HG03103 (cell line): ENCODE measurements at regions not wholly inside any gene's neighbourhood (a gene's known extent, or its start where the extent isn't known, plus 50 kb on each side); places are given as distances from the start of the nearest gene placed in this dataset.

ENCODE experiments used
- ATAC-seq: cut with Tn5 transposase; IDR thresholded peaks from one replicate; pipeline ENCODE4 v1.9.1; 2021; ENCODE audit warnings: low read depth; ENCODE audit not compliant: unreplicated experiment

DNA sequence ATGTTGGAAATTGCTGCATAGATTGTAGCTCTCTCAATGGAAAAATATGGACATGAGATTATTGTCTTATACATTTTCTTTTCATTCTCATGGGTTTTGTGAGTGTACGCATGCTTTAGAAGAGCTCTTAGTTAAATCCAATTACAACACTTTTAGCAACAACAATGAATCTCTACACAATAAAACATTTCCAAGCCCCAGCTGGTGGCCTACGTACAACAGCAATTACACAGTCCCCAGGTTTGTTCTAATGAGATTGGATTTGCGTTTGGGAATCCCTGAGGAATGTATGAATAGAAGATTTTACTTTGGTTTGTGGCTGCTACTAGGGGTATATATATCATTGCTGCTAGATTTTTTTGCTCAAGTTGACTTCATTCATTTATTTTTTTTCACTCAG lies 98.6 kb downstream of the FHDC1 start:
- no peak for ATAC-seq

DNA sequence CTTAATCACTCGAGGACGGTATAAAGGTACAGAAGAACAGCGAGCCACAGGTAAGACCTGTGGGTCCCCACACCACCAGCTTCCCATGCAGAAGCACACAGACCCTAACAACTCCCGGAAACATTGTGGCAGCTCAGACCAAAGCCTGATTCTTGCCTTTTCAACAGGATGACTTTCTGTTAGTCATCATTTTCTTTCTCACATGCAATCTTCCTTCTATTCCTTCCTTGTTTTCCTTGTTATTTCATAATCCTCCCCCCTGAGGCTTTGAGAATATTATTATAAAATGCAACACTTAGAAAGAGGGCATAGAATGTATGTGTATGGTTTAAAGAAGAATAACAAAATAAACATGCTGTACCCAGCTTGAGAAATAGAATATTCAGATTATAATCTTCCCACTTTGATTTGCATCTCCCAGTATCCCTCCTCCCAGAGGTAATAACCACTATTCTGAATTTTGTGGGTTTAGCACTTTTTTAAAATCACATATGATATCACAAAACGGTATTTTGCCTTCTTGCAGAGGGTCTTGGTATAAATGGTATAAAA lies 100.9 kb downstream of the FHDC1 start:
- ATAC-seq, result no peak

DNA sequence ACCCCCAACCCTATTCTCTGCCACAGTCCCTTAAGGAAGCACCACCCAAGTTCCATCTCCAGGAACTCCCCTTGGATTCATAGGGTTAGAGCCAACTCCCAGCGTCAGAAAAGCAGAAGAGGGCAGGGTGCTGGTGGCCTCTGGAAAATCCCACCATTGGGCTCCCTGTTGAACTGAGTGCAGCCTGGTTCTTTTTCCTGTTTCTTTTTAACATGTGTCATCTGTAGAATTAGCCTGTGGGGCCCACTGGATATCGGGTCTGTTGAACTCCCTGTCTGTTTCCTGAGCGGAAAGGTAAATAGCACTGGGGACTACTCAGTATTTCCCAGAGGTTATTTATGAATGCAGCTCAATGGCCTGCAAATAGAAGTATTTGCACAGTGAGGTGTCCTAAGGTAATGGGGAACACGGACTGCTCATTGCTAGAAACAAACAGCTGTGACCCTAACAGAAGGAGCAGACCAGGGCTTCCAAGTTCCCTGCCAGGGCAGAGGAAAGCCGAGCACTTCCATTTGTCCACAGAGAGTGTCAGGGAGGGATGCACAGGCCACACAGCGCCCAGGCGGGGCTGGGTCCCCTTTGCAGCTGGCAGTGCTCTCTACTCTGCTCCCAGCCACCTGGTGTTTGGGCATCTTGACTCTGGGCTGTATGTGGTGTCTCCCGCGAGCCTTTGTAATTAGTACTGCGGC lies 102.6 kb downstream of the FHDC1 start:
- ATAC-seq, result no peak

DNA sequence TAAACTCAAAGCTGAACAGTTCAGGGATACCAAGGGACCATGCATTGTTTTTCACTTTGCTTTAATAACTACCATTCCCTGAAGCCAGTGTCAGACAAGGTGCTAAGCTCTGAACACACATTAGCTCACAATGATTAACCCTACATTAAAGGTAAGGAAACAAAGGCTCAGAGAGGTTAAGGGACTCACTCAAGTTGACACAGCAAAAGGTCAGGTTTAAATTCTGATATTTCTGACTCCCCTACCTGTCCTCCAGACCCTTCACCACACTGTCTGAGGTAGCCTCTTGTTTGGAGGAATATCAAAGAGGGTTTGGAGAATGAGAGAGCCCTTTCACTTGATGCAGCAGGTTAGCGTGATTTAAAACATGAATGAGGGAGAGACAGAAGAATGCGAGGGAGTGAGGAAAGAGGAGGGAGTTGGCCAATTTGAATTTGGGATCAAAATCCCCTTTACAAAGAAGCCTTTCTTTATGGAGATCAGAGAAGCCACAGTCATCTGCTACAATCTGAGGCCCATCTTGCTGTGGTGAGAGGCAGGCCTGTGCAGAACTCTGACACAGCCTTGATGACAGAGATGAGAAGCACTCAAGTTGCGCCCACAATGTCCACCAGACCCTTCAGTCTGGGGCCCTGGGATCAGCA lies 103.5 kb downstream of the FHDC1 start:
- ATAC-seq, result no peak

DNA sequence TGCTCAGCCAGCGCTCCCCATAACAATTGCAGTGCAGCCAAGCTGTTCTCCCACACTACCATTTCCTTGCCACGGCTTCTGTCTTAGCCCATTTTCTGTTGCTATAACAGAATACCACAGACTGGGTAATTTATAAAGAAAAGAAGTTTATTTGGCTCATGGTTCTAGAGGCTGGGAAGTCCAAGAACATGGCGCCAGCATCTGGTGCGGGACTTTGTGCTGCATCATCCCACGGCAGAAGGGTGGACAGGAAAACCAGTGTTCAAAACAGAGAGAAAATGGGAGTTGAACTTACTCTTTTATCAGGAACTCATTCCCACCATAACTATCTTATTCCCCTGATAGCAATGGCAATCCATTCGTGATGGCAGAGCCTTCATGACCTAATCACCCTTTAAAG lies 104.6 kb downstream of the FHDC1 start:
- ATAC-seq, result no peak

DNA sequence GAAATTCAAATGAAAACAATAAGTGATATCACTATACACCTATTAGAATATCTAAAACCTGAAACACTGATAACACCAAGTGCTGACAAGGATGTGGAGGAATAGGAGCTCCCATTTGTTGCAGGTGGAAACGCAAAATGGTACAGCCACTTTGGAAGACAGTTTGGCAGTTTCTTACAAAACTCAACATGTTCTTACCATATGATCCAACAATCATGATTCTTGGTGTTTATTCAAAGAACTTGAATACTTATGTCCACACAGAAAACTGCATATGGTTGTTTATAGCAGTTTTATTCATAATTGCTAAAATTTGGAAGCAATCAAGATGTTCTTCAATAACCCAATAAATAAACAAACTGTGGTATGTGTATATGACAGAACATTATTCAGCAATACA lies 107.9 kb downstream of the FHDC1 start:
- no peak for ATAC-seq

DNA sequence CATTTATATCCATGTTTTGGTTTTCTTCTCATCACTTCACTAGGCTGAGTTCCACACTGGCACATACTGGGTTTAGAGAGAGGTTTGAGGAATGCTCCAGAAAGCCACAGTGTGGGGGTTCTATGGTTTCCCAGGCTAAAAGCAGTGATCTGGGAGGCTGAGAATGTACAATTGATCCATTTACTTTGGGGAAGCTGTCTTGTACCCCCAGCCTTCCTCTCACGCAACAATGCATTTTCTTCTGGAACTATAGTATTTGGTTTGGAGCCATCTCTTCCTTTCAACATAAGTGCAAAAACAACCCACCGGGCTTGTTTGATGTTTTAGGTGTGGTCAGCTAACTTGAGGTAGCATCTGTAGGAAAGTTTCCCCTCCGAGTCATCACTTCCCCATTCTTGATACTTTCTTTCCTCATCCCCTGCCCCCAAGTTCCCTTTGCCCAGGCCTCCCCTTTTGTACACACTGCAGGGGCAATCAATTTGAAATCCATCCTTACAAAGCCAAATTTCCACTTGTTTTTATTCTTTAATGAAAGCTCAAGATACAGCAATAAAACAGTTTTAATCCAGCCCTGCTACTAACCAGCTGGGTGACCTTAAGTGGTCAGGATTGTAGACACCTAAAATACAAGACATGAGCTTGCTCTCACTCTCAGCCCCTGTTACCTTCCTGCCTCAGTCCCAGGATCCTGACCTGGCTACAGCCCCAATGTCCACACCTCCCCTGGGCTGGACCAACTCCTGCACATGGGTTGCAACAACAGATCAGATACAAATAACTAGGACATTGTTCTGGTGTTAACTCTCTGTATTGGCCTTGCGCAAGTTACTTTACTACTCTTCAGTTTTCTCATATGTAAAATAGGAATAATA lies 109.2 kb downstream of the FHDC1 start:
- ATAC-seq, result no peak

DNA sequence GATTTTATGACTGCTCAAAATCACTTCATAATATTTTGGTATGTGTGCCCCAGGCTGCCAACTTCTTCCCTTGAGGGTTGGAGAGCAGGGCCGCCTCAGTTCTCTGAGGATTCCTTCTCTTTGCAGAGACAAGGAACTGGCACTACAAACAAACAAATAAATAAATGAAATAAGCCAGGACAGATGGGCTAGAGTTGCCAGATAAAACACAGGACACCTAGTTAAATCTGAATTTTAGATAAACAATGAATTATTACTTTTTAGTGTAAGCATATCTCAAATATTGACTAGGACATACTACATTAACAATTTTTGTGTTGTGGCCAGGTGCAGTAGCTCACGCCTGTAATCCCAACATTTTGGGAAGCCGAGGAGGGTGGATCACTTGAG lies 122.5 kb downstream of the FHDC1 start:
- ATAC-seq, result no peak

DNA sequence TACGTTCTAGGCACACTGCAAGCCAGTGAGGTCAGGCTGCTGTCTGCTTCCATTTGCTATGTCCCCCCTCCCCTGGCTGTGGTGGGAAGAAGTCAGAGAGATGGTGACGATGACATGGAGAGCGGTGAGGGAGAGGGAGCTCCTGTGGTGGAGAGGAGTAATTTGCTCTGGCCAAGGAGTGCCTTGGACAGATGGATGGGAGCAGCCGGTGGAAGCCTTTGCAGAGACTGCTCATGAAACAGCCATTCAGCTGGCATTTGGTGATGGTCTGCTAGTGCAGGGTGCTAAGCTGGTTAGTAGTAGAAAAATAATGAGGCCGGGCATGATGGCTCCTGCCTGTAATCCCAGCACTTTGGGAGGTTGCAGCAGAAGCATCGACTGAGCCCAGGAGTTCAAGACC lies 124.1 kb downstream of the FHDC1 start:
- no peak for ATAC-seq

DNA sequence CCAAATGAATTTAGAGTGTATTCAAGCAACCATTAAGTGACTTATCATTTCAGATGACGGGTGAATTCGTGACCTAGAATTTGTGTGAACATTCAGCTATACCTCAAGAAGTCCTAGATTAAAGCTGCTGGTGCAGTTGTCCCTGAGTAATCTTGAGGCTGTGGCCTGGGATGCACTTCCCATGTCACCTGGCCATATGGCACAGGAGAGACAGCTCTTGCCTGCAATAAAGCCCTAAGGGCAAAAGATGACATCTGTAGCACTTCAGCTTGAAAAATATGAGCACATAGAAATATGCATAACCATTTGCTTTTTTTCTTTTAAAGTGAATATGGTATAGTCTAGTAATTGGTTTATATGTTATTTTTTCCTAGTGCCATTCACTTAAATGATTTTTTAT lies 125.8 kb downstream of the FHDC1 start:
- ATAC-seq, result no peak

DNA sequence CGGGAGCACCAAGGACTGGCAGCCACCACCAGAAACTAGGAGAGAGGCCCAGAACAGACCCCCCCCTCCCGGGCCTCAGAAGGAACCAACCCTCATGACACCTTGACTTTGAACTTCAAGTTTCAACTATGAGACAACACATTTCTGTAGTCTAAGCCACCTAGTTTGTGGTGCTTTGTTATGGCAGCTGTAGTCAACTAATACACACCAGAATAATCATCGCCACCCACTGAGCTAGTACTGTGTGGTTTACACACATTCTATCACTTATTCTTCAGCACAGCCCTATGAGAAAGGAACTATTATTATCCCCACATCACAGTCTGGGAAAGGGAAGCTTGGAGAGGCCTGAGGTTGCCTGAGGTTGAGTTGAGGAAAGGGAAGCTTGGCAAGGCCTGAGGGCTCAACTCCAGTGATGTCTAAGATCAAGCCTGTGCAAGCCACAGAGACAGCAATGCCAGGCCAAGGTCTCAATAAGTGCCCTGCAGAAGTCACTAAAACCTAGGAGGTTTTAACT lies 126.6 kb downstream of the FHDC1 start:
- ATAC-seq, result no peak

DNA sequence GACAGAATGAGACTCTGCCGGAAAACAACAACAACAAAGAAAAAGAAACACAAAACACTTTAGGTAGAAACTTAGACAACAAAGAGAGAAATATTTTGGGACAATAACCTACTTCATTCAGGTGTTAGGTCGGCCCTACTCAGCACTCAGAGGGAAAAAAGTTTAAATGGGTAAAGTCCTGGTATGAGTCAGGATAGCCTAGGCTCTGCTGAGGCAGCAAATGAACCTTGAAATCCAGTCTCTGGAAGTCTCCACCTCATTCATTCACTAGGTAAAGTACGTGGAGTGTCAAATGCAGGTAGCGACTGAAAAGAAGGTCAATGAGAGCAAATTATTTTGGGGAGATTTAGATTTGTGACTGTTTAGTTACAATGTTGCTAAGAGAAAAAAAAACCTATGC lies 127.4 kb downstream of the FHDC1 start:
- no peak for ATAC-seq

DNA sequence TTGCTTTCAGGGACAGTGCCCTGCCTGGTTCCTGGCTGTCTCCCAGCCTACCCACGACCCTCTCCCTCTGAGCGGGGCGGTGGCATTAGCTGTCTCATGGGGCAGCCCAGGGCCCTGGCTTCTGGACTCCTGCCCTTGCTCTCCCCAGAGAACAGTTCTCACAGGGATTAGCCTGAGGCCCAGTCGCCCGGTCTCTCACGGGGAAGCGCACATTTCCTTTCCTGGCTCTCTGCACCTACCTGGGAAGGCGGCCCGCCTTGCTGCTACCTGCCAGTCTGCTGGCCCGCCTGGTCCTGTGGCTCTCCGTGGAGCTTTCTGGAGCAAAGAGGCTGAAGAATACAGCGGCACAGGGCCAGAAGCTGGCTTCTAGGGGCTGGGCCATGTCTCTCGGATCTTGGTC lies 128.4 kb downstream of the FHDC1 start:
- ATAC-seq, result no peak

DNA sequence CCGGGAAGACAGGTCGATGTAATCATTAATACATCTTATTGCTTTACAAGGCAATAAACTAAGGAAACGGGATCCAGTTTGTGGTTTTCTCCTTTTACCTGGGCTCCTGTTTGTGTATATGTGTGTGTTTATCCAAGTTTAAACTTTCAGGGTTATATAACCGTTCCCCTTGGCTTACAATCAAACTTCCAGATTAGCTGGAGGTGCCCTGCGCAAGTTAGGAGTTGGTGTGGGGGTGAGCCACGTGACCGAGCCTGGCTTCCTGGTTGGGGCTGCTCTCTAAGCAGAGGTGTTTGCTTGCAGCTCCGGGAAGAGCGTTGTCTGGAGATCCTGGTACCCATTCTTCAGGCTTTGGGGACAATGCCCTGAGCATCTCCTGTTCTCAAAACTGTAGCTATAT lies 129.2 kb downstream of the FHDC1 start:
- ATAC-seq, result no peak

DNA sequence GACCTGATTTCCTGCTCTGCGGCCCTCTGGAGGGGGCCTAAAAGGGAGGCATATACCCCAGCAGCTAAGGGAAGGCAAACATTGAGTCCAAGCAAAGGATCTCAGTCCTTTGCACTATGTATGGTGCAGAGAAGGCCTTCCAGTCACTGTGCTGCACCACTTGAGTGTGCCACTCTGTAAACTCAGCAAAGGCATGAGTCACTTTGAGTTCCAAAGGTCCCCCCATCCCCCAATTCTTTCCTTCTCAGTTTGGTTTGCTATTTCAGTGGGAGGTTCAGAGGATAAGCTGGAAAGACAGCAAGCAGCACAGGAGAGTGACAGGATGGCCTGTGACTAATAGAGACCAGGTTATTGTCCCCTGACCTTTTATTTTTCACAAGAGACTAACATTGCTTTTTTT lies 131.3 kb downstream of the FHDC1 start:
- ATAC-seq, result no peak

DNA sequence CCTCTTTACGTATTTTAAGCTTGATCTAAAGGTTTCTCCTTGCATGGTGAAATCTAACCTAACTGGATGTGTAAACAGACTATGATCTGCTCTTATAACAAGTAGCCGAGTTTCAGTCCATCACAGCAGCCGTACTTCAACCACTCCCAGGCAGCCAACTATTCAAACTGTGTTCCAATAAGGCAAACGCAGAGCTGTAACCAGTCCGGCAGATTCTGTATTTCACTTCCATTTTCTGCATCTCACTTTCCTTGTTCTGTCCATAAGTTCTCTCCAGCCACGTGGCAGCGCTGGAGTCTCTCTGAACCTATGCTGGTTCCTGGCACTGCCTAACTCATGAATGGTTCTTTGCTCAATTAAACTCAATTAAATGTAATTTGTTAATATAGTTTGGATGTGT lies 132.6 kb downstream of the FHDC1 start:
- no peak for ATAC-seq

DNA sequence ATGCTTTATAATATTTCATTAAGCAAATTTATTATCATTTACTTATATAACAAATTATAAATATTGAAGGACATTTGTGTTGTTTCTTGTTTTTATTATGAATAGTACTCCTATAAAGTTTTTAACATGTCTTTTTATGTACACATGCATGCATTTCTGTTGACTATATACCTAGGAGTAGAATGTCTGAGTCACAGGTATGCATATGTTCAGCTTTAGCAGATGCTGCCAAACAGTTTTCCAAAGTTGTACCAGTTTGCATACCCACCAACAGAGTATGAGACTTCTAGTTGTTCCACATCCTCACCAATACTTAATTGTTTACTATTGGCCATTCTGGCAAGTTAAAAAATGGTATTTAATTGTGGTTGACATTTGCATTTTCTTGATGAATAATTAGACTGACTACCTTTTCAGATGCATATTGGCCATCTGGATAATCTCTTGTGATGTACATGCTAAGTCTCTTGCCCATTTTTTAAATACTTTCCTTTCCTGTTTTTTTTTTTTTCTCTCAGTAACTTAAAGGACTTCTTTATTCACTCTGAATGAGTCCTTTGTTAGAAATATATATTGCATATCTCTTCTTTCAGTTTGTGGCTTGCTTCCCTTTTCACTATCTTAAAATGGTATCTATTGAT lies 132.2 kb upstream of the TRIM2 start:
- ATAC-seq, result no peak

DNA sequence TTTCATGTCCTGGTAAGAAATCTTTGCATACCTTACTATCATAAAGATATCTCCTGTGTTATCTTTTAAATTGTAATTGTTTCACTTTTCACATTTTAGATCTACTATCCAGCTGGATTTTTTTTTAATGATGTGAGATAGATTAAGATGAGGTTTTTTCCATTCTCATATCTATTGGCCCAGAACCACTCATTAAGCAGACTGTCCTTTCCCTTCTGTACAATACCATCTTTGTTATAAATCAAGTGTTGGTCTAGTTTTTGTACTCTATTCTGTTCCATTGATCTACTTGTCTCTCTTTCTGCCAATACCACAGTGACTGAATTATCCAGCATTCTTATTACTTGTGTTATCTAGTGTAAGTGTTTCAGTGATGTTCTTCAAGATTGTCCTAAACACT lies 131.6 kb upstream of the TRIM2 start:
- no peak for ATAC-seq

DNA sequence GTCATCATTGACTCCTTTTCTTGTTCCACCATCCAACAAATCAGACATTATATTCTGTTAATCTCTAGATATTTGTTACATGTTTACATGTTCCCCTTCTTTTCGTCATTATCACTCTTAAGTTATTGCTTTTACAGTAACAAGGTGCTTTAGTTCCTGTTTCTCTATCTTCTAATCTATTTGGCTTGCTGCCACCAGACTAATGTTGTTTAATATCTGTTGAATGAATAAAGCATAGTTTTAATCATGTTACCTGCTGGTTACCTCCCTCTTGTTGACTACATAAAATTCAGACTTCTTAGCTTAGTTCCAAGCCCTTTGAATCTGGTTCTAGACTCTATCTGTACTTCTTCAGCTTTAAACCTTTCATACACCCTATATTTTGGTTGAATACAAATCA lies 129.8 kb upstream of the TRIM2 start:
- no peak for ATAC-seq

DNA sequence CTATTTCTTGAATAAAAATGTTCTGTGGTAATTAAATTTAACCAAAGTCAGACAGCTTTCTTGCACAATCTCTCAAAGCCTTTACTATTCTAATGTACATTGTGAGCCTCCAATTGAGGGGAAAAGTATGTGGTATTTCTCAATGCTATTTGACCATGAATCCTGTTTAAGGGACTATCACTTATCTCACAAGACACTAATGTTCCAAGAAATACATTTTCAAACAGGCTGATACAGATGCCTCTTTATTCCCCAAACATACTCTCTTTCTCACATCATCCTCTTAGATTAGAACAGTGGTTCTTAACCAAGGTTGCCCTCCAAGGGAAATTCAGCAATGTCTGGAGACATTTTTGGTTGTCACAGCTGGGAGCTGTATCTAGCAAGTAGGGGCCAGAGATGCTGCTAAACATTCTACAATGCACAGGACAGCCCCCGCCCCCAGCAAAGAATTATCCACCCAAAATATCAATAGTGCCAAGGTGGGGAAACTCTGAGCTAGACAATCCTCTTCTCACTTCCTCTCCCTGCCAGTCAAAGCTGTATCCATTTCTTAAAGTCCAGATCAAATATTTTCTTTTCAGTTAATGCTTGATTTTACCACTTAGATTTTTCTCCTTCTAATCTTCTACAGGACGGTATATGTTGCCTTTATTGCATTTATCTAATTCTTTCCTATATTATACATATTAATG lies 129.2 kb upstream of the TRIM2 start:
- no peak for ATAC-seq
